Ovary (tissue), 3 donors: ENCODE measurements at regions not wholly inside any gene's neighbourhood (a gene's known extent, or its start where the extent isn't known, plus 50 kb on each side); places are given as distances from the start of the nearest gene placed in this dataset.

ENCODE experiments used
- EP300 ChIP-seq: sonication (generic); formaldehyde crosslinking; IDR thresholded peaks from one replicate; pipeline ENCODE4 v1.6.1; 2017; ENCODE audit warnings: antibody characterized with exemption
- POLR2A ChIP-seq: fragments of 450-650 bp; IDR thresholded peaks from one replicate; pipeline ENCODE4 v1.6.1; 2017; ENCODE audit warnings: antibody characterized with exemption, mild to moderate bottlenecking, moderate library complexity
- TF ChIP-seq, protein P1 (sequence below), 3 donors: fragments of 450-650 bp in 2 of 3; fragments of 200-600 bp in 1 of 3; IDR thresholded peaks; one replicate each; pipeline versions ENCODE4 v1.5.1 to v1.8.0; 2016 to 2022; ENCODE audit warnings: antibody characterized with exemption in 3 of 3, mild to moderate bottlenecking in 1 of 3
- donor health status: DM: no; HTN: no; CAD: no.

DNA sequence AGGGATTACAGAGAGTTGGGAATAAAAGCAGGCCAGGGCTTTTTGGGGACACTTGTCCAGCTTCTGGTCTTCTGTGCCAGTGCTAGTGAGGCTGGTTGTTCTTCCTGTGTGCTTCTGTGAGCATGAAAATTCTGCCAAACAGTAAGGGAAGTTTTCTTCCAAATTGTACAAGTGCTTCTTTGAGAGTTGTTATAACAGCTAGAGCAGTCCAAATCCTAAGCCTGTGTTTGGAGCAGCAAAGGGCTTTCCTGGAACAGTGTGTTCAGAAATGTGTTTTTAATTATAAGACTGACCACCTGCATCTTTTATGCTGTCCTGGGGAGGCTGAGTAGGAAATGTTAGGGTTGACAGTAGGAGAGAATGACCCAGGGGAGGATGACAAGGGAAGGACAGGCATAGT, 223.0 kb upstream of the P2RY1 start:
- TF ChIP-seq EP300 (no peak), POLR2A (no peak)
- TF ChIP-seq, protein P1, sequence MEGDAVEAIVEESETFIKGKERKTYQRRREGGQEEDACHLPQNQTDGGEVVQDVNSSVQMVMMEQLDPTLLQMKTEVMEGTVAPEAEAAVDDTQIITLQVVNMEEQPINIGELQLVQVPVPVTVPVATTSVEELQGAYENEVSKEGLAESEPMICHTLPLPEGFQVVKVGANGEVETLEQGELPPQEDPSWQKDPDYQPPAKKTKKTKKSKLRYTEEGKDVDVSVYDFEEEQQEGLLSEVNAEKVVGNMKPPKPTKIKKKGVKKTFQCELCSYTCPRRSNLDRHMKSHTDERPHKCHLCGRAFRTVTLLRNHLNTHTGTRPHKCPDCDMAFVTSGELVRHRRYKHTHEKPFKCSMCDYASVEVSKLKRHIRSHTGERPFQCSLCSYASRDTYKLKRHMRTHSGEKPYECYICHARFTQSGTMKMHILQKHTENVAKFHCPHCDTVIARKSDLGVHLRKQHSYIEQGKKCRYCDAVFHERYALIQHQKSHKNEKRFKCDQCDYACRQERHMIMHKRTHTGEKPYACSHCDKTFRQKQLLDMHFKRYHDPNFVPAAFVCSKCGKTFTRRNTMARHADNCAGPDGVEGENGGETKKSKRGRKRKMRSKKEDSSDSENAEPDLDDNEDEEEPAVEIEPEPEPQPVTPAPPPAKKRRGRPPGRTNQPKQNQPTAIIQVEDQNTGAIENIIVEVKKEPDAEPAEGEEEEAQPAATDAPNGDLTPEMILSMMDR (IDR thresholded peaks at IDR 0.05), result no peak
